IgD-negative memory B cell (primary cell): ENCODE measurements at regions not wholly inside any gene's neighbourhood (a gene's known extent, or its start where the extent isn't known, plus 50 kb on each side); places are given as distances from the start of the nearest gene placed in this dataset.
"Not testable (repeated sequence)": the region's sequence is repeated elsewhere in the genome, so short reads cannot be mapped to it uniquely, and the experiment has no call there.

Experiments used
- H3K27ac Mint-ChIP-seq, 3 donors: one replicate each; pipeline ENCODE4 v1.8.0; 2020 to 2022; ENCODE audit warnings: mild to moderate bottlenecking in 3 of 3, mixed read lengths in 3 of 3, moderate library complexity in 1 of 3
- H3K27me3 Mint-ChIP-seq: one replicate; pipeline ENCODE4 v1.8.0; 2021; ENCODE audit warnings: mixed read lengths
- H3K36me3 Mint-ChIP-seq: one replicate; pipeline ENCODE4 v1.8.0; 2020; ENCODE audit warnings: mild to moderate bottlenecking, mixed read lengths
- H3K4me1 Mint-ChIP-seq, 3 donors: one replicate each; pipeline ENCODE4 v1.8.0; 2020 to 2022; ENCODE audit warnings: mixed read lengths in 3 of 3, mild to moderate bottlenecking in 1 of 3
- H3K4me3 Mint-ChIP-seq, 4 donors: one replicate each; pipeline ENCODE4 v1.8.0; 2020 to 2022; ENCODE audit warnings: mild to moderate bottlenecking in 4 of 4, mixed read lengths in 4 of 4, moderate library complexity in 3 of 4
- H3K9me3 Mint-ChIP-seq, 3 donors: one replicate each; pipeline ENCODE4 v1.8.0; 2020 to 2021; ENCODE audit warnings: mixed read lengths in 3 of 3, mild to moderate bottlenecking in 1 of 3

GRCh38 chr3:163362151-163362550 lies 1716.1 kb downstream of the SI start:
- Mint-ChIP-seq H3K4me1 (no peaks in the 10 kb centered on the region), H3K27me3 (no peaks in the 10 kb centered on the region), H3K27ac (no peak overlapping the region), H3K9me3 (peaks cover 0 to 7% (median 4%) of the 10 kb centered on the region in 3 donors), H3K36me3 (no peaks in the 10 kb centered on the region), H3K4me3 (no peak overlapping the region)

- H3K4me3 Mint-ChIP-seq, H3K27ac Mint-ChIP-seq, H3K9me3 Mint-ChIP-seq, H3K4me1 Mint-ChIP-seq, H3K27me3 Mint-ChIP-seq, H3K36me3 Mint-ChIP-seq: not testable (repeated sequence)
These were observed 1716.9 kb downstream of the SI start for GRCh38 chr3:163361357-163361878.

GRCh38 chr3:163347944-163348343 lies 1730.4 kb downstream of the SI start:
- H3K9me3 Mint-ChIP-seq, result peaks cover 0 to 7% (median 2%) of the 10 kb centered on the region in 3 donors
- H3K27ac Mint-ChIP-seq, result no peak overlapping the region
- H3K4me3 Mint-ChIP-seq, result no peak overlapping the region
- peaks cover 2% of the 10 kb centered on the region for H3K36me3 Mint-ChIP-seq
- no peaks in the 10 kb centered on the region for H3K4me1 Mint-ChIP-seq
- H3K27me3 Mint-ChIP-seq, result no peaks in the 10 kb centered on the region

GRCh38 chr3:163335429-163335828 lies 1742.9 kb downstream of the SI start:
- Mint-ChIP-seq H3K4me3 (no peak overlapping the region), H3K36me3 (no peaks in the 10 kb centered on the region), H3K27me3 (no peaks in the 10 kb centered on the region), H3K9me3 (peaks cover 5 to 14% (median 7%) of the 10 kb centered on the region in 3 donors), H3K4me1 (no peaks in the 10 kb centered on the region), H3K27ac (no peak overlapping the region)

GRCh38 chr3:163328680-163329079 lies 1749.6 kb downstream of the SI start:
- H3K9me3 Mint-ChIP-seq, result peaks cover 0 to 7% (median 4%) of the 10 kb centered on the region in 3 donors
- no peaks in the 10 kb centered on the region for H3K27me3 Mint-ChIP-seq
- H3K4me1 Mint-ChIP-seq, result no peaks in the 10 kb centered on the region
- H3K36me3 Mint-ChIP-seq, result no peaks in the 10 kb centered on the region
- H3K27ac Mint-ChIP-seq, result no peak overlapping the region
- H3K4me3 Mint-ChIP-seq, result no peak overlapping the region

- no peaks in the 10 kb centered on the region for H3K27me3 Mint-ChIP-seq
- peaks cover 0 to 7% (median 4%) of the 10 kb centered on the region in 3 donors for H3K9me3 Mint-ChIP-seq
- H3K36me3 Mint-ChIP-seq, result no peaks in the 10 kb centered on the region
- no peaks in the 10 kb centered on the region for H3K4me1 Mint-ChIP-seq
- H3K27ac Mint-ChIP-seq, result no peak overlapping the region
- H3K4me3 Mint-ChIP-seq, result no peak overlapping the region
These were observed 1751.2 kb downstream of the SI start for GRCh38 chr3:163327086-163327485.

- Mint-ChIP-seq H3K9me3 (peaks cover 2 to 12% (median 4%) of the 10 kb centered on the region in 3 donors), H3K4me1 (no peaks in the 10 kb centered on the region), H3K27me3 (no peaks in the 10 kb centered on the region), H3K36me3 (no peaks in the 10 kb centered on the region), H3K27ac (no peak overlapping the region), H3K4me3 (no peak overlapping the region)
These were observed 1762.5 kb downstream of the SI start for GRCh38 chr3:163315786-163316185.

GRCh38 chr3:163306405-163306804 lies 1771.9 kb downstream of the SI start:
- H3K27me3 Mint-ChIP-seq, result no peaks in the 10 kb centered on the region
- H3K9me3 Mint-ChIP-seq, result peaks cover 2 to 26% (median 4%) of the 10 kb centered on the region in 3 donors
- H3K27ac Mint-ChIP-seq, result no peak overlapping the region
- no peaks in the 10 kb centered on the region for H3K4me1 Mint-ChIP-seq
- peaks cover 1% of the 10 kb centered on the region for H3K36me3 Mint-ChIP-seq
- no peak overlapping the region for H3K4me3 Mint-ChIP-seq

- no peaks in the 10 kb centered on the region for H3K4me1 Mint-ChIP-seq
- H3K9me3 Mint-ChIP-seq, result peaks cover 0 to 2% (median 0%) of the 10 kb centered on the region in 3 donors
- no peaks in the 10 kb centered on the region for H3K27me3 Mint-ChIP-seq
- H3K36me3 Mint-ChIP-seq, result no peaks in the 10 kb centered on the region
- H3K4me3 Mint-ChIP-seq, result no peak overlapping the region
- no peak overlapping the region for H3K27ac Mint-ChIP-seq
These were observed 1777.1 kb downstream of the OTOL1 start for GRCh38 chr3:163273694-163274093.

- no peak overlapping the region for H3K4me3 Mint-ChIP-seq
- no peaks in the 10 kb centered on the region for H3K4me1 Mint-ChIP-seq
- H3K27me3 Mint-ChIP-seq, result no peaks in the 10 kb centered on the region
- no peaks in the 10 kb centered on the region for H3K36me3 Mint-ChIP-seq
- no peak overlapping the region for H3K27ac Mint-ChIP-seq
- peaks cover 2 to 9% (median 3%) of the 10 kb centered on the region in 3 donors for H3K9me3 Mint-ChIP-seq
These were observed 1770.1 kb downstream of the OTOL1 start for GRCh38 chr3:163266731-163267130.

- H3K27ac Mint-ChIP-seq, result no peak overlapping the region
- no peaks in the 10 kb centered on the region for H3K27me3 Mint-ChIP-seq
- H3K36me3 Mint-ChIP-seq, result no peaks in the 10 kb centered on the region
- H3K4me3 Mint-ChIP-seq, result no peak overlapping the region
- H3K4me1 Mint-ChIP-seq, result no peaks in the 10 kb centered on the region
- H3K9me3 Mint-ChIP-seq, result peaks cover 2 to 7% (median 7%) of the 10 kb centered on the region in 3 donors
These were observed 1765.0 kb downstream of the OTOL1 start for GRCh38 chr3:163261618-163262017.

GRCh38 chr3:163261056-163261455 lies 1764.4 kb downstream of the OTOL1 start:
- H3K36me3 Mint-ChIP-seq, result no peaks in the 10 kb centered on the region
- no peaks in the 10 kb centered on the region for H3K27me3 Mint-ChIP-seq
- no peak overlapping the region for H3K27ac Mint-ChIP-seq
- no peak overlapping the region for H3K4me3 Mint-ChIP-seq
- H3K4me1 Mint-ChIP-seq, result no peaks in the 10 kb centered on the region
- H3K9me3 Mint-ChIP-seq, result peaks cover 4 to 9% (median 6%) of the 10 kb centered on the region in 3 donors

GRCh38 chr3:163218336-163218735 lies 1721.7 kb downstream of the OTOL1 start:
- Mint-ChIP-seq H3K27me3 (no peaks in the 10 kb centered on the region), H3K4me3 (no peak overlapping the region), H3K36me3 (no peaks in the 10 kb centered on the region), H3K27ac (no peak overlapping the region), H3K4me1 (no peaks in the 10 kb centered on the region), H3K9me3 (peaks cover 0 to 6% (median 3%) of the 10 kb centered on the region in 3 donors)

- no peaks in the 10 kb centered on the region for H3K27me3 Mint-ChIP-seq
- no peak overlapping the region for H3K4me3 Mint-ChIP-seq
- no peaks in the 10 kb centered on the region for H3K36me3 Mint-ChIP-seq
- H3K4me1 Mint-ChIP-seq, result no peaks in the 10 kb centered on the region
- no peak overlapping the region for H3K27ac Mint-ChIP-seq
- peaks cover 0 to 3% (median 3%) of the 10 kb centered on the region in 3 donors for H3K9me3 Mint-ChIP-seq
These were observed 1717.2 kb downstream of the OTOL1 start for GRCh38 chr3:163213838-163214237.

- Mint-ChIP-seq H3K9me3 (peaks cover 1 to 2% (median 2%) of the 10 kb centered on the region in 3 donors), H3K27me3 (no peaks in the 10 kb centered on the region), H3K4me1 (no peaks in the 10 kb centered on the region), H3K4me3 (no peak overlapping the region), H3K36me3 (no peaks in the 10 kb centered on the region), H3K27ac (no peak overlapping the region)
These were observed 1700.3 kb downstream of the OTOL1 start for GRCh38 chr3:163196815-163197374.

- Mint-ChIP-seq H3K9me3 (peaks cover 0 to 2% (median 1%) of the 10 kb centered on the region in 3 donors), H3K27me3 (no peaks in the 10 kb centered on the region), H3K4me1 (no peaks in the 10 kb centered on the region), H3K27ac (no peak overlapping the region), H3K36me3 (no peaks in the 10 kb centered on the region), H3K4me3 (no peak overlapping the region)
These were observed 1699.6 kb downstream of the OTOL1 start for GRCh38 chr3:163196245-163196644.
